Peyer's patch (tissue), 4 donors: ENCODE measurements at regions not wholly inside any gene's neighbourhood (a gene's known extent, or its start where the extent isn't known, plus 50 kb on each side); places are given as distances from the start of the nearest gene placed in this dataset.

Experiments
- DNase-seq, 3 donors: peaks; one replicate each; pipeline ENCODE4 v3.0.0-alpha.2; 2017 to 2019
- H3K27ac ChIP-seq, 4 donors: fragments of 200-600 bp; sonication (generic); one replicate each; pipeline ENCODE4 v1.5.1; 2016 to 2019
- H3K27me3 ChIP-seq, 2 donors: fragments of 200-600 bp; sonication (generic); one replicate each; pipeline ENCODE4 v1.5.1; 2019
- H3K36me3 ChIP-seq, 3 donors: fragments of 200-600 bp; sonication (generic); one replicate each; pipeline ENCODE4 v1.5.1; 2016 to 2019
- H3K4me1 ChIP-seq, 4 donors: fragments of 200-600 bp; sonication (generic); one replicate each; pipeline ENCODE4 v1.5.1; 2016 to 2019
- H3K4me3 ChIP-seq, 4 donors: fragments of 200-600 bp; sonication (generic); 1 replicate in 3 of 4; 2 replicates in 1 of 4; pipeline ENCODE4 v1.5.1; 2016 to 2019; ENCODE audit warnings: mild to moderate bottlenecking in 1 of 4
- H3K9me3 ChIP-seq, 4 donors: fragments of 200-600 bp; sonication (generic); one replicate each; pipeline ENCODE4 v1.5.1; 2016 to 2019; ENCODE audit warnings: mild to moderate bottlenecking in 1 of 4
- POLR2A ChIP-seq, 2 donors: fragments of 450-650 bp; IDR thresholded peaks; one replicate each; pipeline ENCODE4 v1.5.1; 2017; ENCODE audit warnings: antibody characterized with exemption in 2 of 2, mild to moderate bottlenecking in 2 of 2, moderate library complexity in 2 of 2
- TF ChIP-seq, protein P1 (sequence below), 6 experiments: fragments of 450-650 bp in 4 of 6; fragments of 200-600 bp in 2 of 6; sonication (generic) in 1 of 6; IDR thresholded peaks; one replicate each; pipeline ENCODE4 v1.5.1; 2017 to 2019; ENCODE audit warnings: antibody characterized with exemption in 6 of 6, mild to moderate bottlenecking in 3 of 6, moderate library complexity in 1 of 6

DNA sequence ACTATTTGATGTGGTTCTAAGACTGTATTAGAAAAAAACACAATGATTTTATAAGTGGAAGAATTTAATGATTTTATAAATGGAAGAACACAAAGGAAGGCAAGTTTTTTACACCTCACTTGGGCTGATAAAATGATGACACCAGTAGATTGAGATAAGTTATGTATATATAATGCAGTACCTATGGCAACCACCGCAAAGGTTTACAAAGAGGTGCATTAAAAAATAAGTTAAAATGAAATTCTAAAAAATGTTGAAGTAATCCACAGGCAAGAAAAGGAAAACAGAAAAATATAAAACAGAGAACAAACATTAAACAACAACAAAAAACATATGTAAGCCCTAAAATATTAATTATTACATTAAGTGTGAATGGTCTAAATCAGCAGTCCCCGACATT is 490.9 kb upstream of the AADAT start:
- Histone ChIP-seq H3K27me3 (no peaks in the 10 kb centered on the region), H3K4me3 (no peak overlapping the region), H3K4me1 (no peaks in the 10 kb centered on the region), H3K27ac (no peak overlapping the region), H3K36me3 (no peaks in the 10 kb centered on the region), H3K9me3 (no peaks in the 10 kb centered on the region)
- DNase-seq, result no peak
- TF ChIP-seq, protein P1, sequence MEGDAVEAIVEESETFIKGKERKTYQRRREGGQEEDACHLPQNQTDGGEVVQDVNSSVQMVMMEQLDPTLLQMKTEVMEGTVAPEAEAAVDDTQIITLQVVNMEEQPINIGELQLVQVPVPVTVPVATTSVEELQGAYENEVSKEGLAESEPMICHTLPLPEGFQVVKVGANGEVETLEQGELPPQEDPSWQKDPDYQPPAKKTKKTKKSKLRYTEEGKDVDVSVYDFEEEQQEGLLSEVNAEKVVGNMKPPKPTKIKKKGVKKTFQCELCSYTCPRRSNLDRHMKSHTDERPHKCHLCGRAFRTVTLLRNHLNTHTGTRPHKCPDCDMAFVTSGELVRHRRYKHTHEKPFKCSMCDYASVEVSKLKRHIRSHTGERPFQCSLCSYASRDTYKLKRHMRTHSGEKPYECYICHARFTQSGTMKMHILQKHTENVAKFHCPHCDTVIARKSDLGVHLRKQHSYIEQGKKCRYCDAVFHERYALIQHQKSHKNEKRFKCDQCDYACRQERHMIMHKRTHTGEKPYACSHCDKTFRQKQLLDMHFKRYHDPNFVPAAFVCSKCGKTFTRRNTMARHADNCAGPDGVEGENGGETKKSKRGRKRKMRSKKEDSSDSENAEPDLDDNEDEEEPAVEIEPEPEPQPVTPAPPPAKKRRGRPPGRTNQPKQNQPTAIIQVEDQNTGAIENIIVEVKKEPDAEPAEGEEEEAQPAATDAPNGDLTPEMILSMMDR (IDR thresholded peaks at IDR 0.05), result no peak
- no peak for TF ChIP-seq POLR2A (IDR thresholded peaks at IDR 0.05)

- Histone ChIP-seq H3K27ac (no peak overlapping the region), H3K4me3 (no peak overlapping the region), H3K9me3 (no peaks in the 10 kb centered on the region), H3K36me3 (no peaks in the 10 kb centered on the region), H3K27me3 (no peaks in the 10 kb centered on the region), H3K4me1 (no peaks in the 10 kb centered on the region)
- DNase-seq, result no peak
- TF ChIP-seq POLR2A (IDR thresholded peaks at IDR 0.05), result no peak
- TF ChIP-seq, protein P1 (IDR thresholded peaks at IDR 0.05), result no peak
These were observed 449.2 kb upstream of the AADAT start for GRCh38 chr4:170538821-170539473.

GRCh38 chr4:170529748-170530722 is 440.3 kb upstream of the AADAT start:
- H3K27me3 ChIP-seq, result no peaks in the 10 kb centered on the region
- H3K9me3 ChIP-seq, result no peaks in the 10 kb centered on the region
- TF ChIP-seq, protein P1 (IDR thresholded peaks at IDR 0.05), result no peak
- TF ChIP-seq POLR2A (IDR thresholded peaks at IDR 0.05), result no peak
- no peaks in the 10 kb centered on the region for H3K4me1 ChIP-seq
- H3K4me3 ChIP-seq, result no peak overlapping the region
- H3K36me3 ChIP-seq, result no peaks in the 10 kb centered on the region
- no peak overlapping the region for H3K27ac ChIP-seq
- no peak for DNase-seq

DNA sequence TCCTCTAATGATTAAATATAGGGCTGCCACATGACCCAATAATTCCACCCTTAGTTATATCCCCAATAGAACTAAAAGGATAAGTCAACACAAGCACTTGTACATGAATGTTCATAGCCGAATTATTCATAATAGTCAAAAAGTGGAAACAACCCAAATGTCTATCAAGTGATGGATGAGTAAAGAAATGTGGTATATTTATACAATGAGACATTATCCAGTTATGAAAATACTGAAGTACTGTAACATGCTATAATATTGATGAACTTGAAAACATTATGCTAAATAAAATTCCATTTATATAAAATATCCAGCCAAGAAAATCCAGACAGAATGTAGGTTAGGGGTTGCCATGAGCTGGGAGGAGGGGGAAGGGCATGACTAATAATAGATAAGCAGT is 436.7 kb upstream of the AADAT start:
- H3K4me3 ChIP-seq, result no peak overlapping the region
- TF ChIP-seq, protein P1 (IDR thresholded peaks at IDR 0.05), result no peak
- no peak for TF ChIP-seq POLR2A (IDR thresholded peaks at IDR 0.05)
- no peak overlapping the region for H3K27ac ChIP-seq
- no peaks in the 10 kb centered on the region for H3K27me3 ChIP-seq
- no peaks in the 10 kb centered on the region for H3K36me3 ChIP-seq
- no peak for DNase-seq
- H3K9me3 ChIP-seq, result no peaks in the 10 kb centered on the region
- no peaks in the 10 kb centered on the region for H3K4me1 ChIP-seq

GRCh38 chr4:170522427-170522970 is 432.7 kb upstream of the AADAT start:
- Histone ChIP-seq H3K4me1 (no peaks in the 10 kb centered on the region), H3K27me3 (no peaks in the 10 kb centered on the region), H3K4me3 (no peak overlapping the region), H3K36me3 (no peaks in the 10 kb centered on the region), H3K9me3 (no peaks in the 10 kb centered on the region), H3K27ac (no peak overlapping the region)
- TF ChIP-seq, protein P1 (IDR thresholded peaks at IDR 0.05), result no peak
- no peak for DNase-seq
